GM12864 (cell line): ENCODE measurements at regions not wholly inside any gene's neighbourhood (a gene's known extent, or its start where the extent isn't known, plus 50 kb on each side); places are given as distances from the start of the nearest gene placed in this dataset.

Experiments
- DNase-seq: peaks from one replicate; pipeline ENCODE4 v3.0.0-alpha.2; 2011; ENCODE audit warnings: low read depth
- H3K4me3 ChIP-seq: 2 replicates; pipeline ENCODE4 v1.5.1; 2011; ENCODE audit warnings: mild to moderate bottlenecking, low read depth, low read length, control low read depth
- CTCF ChIP-seq: IDR thresholded peaks from 2 replicates; pipeline ENCODE4 v1.5.1; 2011; ENCODE audit warnings: low read depth, mild to moderate bottlenecking, moderate library complexity, low read length, control low read depth, inconsistent platforms; ENCODE audit errors: missing control alignments

GRCh38 chr6:139470997-139471396 is 96.5 kb upstream of the CITED2 start:
- no peak for DNase-seq
- no peak for TF ChIP-seq CTCF
- no peak overlapping the region for H3K4me3 ChIP-seq

- TF ChIP-seq CTCF: no peak
- DNase-seq: no peak
- H3K4me3 ChIP-seq: no peak overlapping the region
Measured at GRCh38 chr6:139468178-139468819, 93.9 kb upstream of the CITED2 start.

GRCh38 chr6:139457476-139457875 is 83.0 kb upstream of the CITED2 start:
- no peak for TF ChIP-seq CTCF
- H3K4me3 ChIP-seq: no peak overlapping the region
- DNase-seq: no peak

GRCh38 chr6:139452148-139452876 is 77.9 kb upstream of the CITED2 start:
- no peak for TF ChIP-seq CTCF
- no peak overlapping the region for H3K4me3 ChIP-seq
- DNase-seq: no peak

GRCh38 chr6:139449611-139450000 is 75.2 kb upstream of the CITED2 start:
- TF ChIP-seq CTCF: no peak
- DNase-seq: no peak
- H3K4me3 ChIP-seq: no peak overlapping the region

- no peak overlapping the region for H3K4me3 ChIP-seq
- DNase-seq: no peak
- TF ChIP-seq CTCF: no peak
Measured at GRCh38 chr6:139448998-139449610, 74.7 kb upstream of the CITED2 start.
